ENCODE measurements at regions not wholly inside any gene's neighbourhood (a gene's known extent, or its start where the extent isn't known, plus 50 kb on each side); places are given as distances from the start of the nearest gene placed in this dataset.

GRCh38 chr1:188719735-188720134 lies 1757.9 kb downstream of the BRINP3 start:
- TF ChIP-seq CTCF (IDR thresholded peaks at IDR 0.05 in 8 of 11, conservative IDR thresholded peaks at IDR 0.05 in 3 of 11), result no peak
- TF ChIP-seq POLR2A (IDR thresholded peaks at IDR 0.05), result no peak
